ENCODE measurements at regions not wholly inside any gene's neighbourhood (a gene's known extent, or its start where the extent isn't known, plus 50 kb on each side); places are given as distances from the start of the nearest gene placed in this dataset.

DNA sequence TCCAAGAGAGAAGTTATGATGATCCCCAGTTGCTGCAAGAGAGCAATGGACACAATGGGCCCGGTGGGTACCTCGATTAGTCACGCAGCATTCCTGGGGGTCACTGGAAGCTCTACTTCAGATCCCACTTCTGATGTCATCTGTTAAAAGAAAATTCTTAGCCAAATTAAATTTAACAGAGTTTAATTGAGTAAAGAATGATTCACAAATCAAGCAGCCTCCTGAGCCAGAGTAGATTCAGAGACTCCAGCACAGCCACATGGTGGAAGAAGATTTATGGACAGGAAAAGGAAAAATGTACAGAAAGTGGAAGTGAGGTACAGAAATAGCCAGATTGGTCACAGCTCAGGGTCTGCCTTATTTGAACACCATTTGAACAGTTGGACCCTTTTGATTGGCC, 107.5 kb downstream of the SPTSSA start:
- Histone ChIP-seq H3K4me1 (no peaks in the 10 kb centered on the region), H3K27ac (peak overlapping the region; percentile 9 to 48 (median 39)), H3K36me3 (no peaks in the 10 kb centered on the region), H3K9me3 (no peaks in the 10 kb centered on the region), H3K4me3 (no peak overlapping the region), H3K27me3 (no peaks in the 10 kb centered on the region)
- DNase-seq, result no peak
- TF ChIP-seq, protein P1, sequence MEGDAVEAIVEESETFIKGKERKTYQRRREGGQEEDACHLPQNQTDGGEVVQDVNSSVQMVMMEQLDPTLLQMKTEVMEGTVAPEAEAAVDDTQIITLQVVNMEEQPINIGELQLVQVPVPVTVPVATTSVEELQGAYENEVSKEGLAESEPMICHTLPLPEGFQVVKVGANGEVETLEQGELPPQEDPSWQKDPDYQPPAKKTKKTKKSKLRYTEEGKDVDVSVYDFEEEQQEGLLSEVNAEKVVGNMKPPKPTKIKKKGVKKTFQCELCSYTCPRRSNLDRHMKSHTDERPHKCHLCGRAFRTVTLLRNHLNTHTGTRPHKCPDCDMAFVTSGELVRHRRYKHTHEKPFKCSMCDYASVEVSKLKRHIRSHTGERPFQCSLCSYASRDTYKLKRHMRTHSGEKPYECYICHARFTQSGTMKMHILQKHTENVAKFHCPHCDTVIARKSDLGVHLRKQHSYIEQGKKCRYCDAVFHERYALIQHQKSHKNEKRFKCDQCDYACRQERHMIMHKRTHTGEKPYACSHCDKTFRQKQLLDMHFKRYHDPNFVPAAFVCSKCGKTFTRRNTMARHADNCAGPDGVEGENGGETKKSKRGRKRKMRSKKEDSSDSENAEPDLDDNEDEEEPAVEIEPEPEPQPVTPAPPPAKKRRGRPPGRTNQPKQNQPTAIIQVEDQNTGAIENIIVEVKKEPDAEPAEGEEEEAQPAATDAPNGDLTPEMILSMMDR (IDR thresholded peaks at IDR 0.05), result no peak
- no peak for TF ChIP-seq POLR2A (IDR thresholded peaks at IDR 0.05)
- TF ChIP-seq POLR2AphosphoS5 (IDR thresholded peaks at IDR 0.05), result no peak
- WGBS, 2 donors, result 92 to 97% methylated on average over 3 of the region's 3 CpGs
- intact Hi-C loops (cut with DNase I), result no loop called here

DNA sequence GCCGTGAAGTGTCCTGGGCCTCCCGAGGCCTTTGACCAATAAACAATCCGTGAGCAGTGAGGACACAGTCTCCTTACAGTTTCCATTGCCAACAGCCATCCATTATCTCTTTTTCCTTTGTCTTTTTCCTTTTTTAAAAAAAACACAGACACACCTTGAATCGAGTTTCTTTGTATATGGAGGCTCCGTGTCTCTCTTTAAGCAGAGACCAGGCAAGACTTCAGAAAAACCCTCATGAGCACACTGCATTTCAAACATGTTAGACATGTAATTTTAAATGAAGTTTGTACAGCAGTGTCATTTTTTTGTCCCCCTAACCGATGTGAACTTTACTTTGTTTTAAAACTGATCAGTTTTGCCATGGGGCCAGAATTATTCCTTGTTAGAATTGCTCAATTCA, 111.1 kb downstream of the SPTSSA start:
- H3K9me3 ChIP-seq, result no peaks in the 10 kb centered on the region
- DNase-seq, result no peak
- H3K36me3 ChIP-seq, result no peaks in the 10 kb centered on the region
- H3K27me3 ChIP-seq, result no peaks in the 10 kb centered on the region
- no peak overlapping the region for H3K27ac ChIP-seq
- WGBS, 2 donors, result 85 to 96% methylated on average over 6 of the region's 6 CpGs
- no peaks in the 10 kb centered on the region for H3K4me1 ChIP-seq
- intact Hi-C loops (cut with DNase I), result no loop called here
- TF ChIP-seq EP300 (IDR thresholded peaks at IDR 0.05) (no peak), POLR2A (IDR thresholded peaks at IDR 0.05) (no peak), POLR2AphosphoS5 (IDR thresholded peaks at IDR 0.05) (no peak)
- TF ChIP-seq, protein P1 (IDR thresholded peaks at IDR 0.05), result no peak
- no peak overlapping the region for H3K4me3 ChIP-seq

DNA sequence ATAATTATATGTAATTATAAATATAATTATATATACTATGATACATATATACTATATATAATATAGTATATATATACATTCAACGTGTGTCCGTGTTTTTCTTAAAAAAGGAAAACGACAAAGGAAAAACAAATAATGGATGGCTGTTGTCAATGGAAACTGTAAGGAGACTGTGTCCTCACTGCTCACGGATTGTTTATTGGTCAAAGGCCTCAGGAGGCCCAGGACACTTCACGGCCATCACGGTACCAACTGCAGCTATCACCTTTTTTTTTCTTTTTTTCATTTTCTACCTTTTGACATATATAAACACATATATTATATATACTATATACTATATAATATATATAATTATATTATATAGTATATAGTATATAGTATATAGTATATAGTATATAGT, 113.4 kb downstream of the SPTSSA start:
- no peaks in the 10 kb centered on the region for H3K4me1 ChIP-seq
- no peaks in the 10 kb centered on the region for H3K36me3 ChIP-seq
- TF ChIP-seq, protein P1 (IDR thresholded peaks at IDR 0.05), result no peak
- no peak for TF ChIP-seq POLR2AphosphoS5 (IDR thresholded peaks at IDR 0.05)
- no peak for TF ChIP-seq POLR2A (IDR thresholded peaks at IDR 0.05)
- TF ChIP-seq EP300 (IDR thresholded peaks at IDR 0.05), result no peak
- H3K9me3 ChIP-seq, result no peaks in the 10 kb centered on the region
- H3K4me3 ChIP-seq, result no peak overlapping the region
- WGBS, 2 donors, result 85 to 87% methylated on average over 6 of the region's 6 CpGs
- no peaks in the 10 kb centered on the region for H3K27me3 ChIP-seq
- intact Hi-C loops (cut with DNase I), result no loop called here
- DNase-seq, result no peak
- no peak overlapping the region for H3K27ac ChIP-seq

DNA sequence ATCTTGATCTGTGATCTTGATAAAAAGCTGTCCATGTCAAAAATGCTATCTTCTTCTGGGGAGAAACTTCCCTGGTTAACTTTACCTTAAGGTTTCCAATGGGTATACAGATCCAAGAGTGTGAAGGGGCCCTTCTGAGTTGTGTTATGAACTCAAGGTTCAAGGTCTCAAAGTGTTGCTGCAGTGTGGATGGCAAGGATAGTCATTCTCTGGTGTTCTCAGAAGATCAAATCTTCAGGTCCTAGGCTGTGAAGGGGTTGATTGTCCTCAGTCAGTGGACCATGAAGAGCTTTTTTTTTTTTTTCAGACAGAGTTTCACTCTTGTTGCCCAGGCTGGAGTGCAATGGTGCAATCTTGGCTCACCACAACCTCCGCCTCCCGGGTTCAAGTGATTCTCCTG, 114.4 kb downstream of the SPTSSA start:
- Histone ChIP-seq H3K27ac (no peak overlapping the region), H3K4me3 (no peak overlapping the region), H3K27me3 (no peaks in the 10 kb centered on the region), H3K36me3 (no peaks in the 10 kb centered on the region), H3K9me3 (no peaks in the 10 kb centered on the region), H3K4me1 (no peaks in the 10 kb centered on the region)
- WGBS, 2 donors, result 90% methylated on average over 2 of the region's 2 CpGs
- DNase-seq, result no peak
- intact Hi-C loops (cut with DNase I), result no loop called here
- TF ChIP-seq POLR2AphosphoS5 (IDR thresholded peaks at IDR 0.05) (no peak), EP300 (IDR thresholded peaks at IDR 0.05) (no peak), POLR2A (IDR thresholded peaks at IDR 0.05) (no peak)
- TF ChIP-seq, protein P1 (IDR thresholded peaks at IDR 0.05), result no peak

DNA sequence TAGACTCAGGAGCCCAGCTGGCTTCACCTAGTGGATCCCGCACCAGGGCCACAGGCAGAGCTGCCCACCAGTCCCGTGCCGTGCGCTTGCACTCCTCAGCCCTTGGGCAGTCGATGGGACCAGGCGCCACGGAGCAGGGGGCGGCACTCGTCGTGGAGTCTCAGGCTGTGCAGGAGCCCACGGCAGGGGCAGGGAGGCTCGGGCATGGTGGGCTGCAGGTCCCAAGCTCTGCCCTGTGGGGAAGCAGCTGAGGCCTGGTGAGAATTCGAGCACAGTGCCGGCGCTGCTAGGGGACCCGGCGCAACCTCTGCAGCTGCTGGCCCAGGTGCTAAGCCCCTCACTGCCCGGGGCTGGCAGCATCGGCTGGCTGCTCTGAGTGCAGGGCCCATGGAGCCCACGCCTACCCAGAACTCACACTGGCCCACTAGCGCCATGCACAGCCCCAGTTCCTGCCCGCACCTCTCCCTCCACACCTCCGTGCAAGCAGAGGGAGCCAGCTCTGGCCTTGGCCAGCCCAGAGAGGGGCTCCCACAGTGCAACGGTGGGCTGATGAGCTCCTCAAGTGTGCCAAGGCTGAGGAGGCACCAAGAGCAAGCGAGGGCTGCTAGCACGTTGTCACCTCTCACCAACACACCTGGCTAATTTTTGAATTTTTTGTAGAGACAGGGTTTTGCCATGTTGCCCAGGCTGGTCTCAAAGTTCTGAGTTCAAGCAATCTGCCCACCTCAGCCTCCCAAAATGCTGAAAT, 116.1 kb downstream of the SPTSSA start:
- DNase-seq, result no peak
- WGBS, 2 donors, result 93 to 95% methylated on average over 26 of the region's 26 CpGs
- no peaks in the 10 kb centered on the region for H3K4me1 ChIP-seq
- H3K36me3 ChIP-seq, result no peaks in the 10 kb centered on the region
- H3K27ac ChIP-seq, result no peak overlapping the region
- no peaks in the 10 kb centered on the region for H3K9me3 ChIP-seq
- intact Hi-C loops (cut with DNase I), result no loop called here
- H3K27me3 ChIP-seq, result no peaks in the 10 kb centered on the region
- TF ChIP-seq POLR2AphosphoS5 (IDR thresholded peaks at IDR 0.05), result no peak
- no peak for TF ChIP-seq POLR2A (IDR thresholded peaks at IDR 0.05)
- TF ChIP-seq EP300 (IDR thresholded peaks at IDR 0.05), result no peak
- TF ChIP-seq, protein P1 (IDR thresholded peaks at IDR 0.05), result no peak
- H3K4me3 ChIP-seq, result no peak overlapping the region
